Neural cell (in vitro differentiated cells): ENCODE measurements at regions not wholly inside any gene's neighbourhood (a gene's known extent, or its start where the extent isn't known, plus 50 kb on each side); places are given as distances from the start of the nearest gene placed in this dataset.

Experiments used
- CTCF ChIP-seq: fragments of 450-650 bp; IDR thresholded peaks from 2 replicates; pipeline ENCODE4 v1.5.1; 2014; ENCODE audit warnings: antibody characterized with exemption, mild to moderate bottlenecking, moderate library complexity; ENCODE audit not compliant: poor library complexity, severe bottlenecking
- EP300 ChIP-seq: fragments of 450-650 bp; conservative IDR thresholded peaks from 2 replicates; pipeline ENCODE4 v1.6.1; 2014; ENCODE audit warnings: antibody characterized with exemption, mild to moderate bottlenecking, moderate library complexity; ENCODE audit not compliant: poor library complexity, severe bottlenecking
- EZH2 ChIP-seq: fragments of 200-600, 300-800 bp; shearing (Covaris generic), sonication (generic); IDR thresholded peaks from 2 replicates; pipeline ENCODE4 v1.6.1; 2014; ENCODE audit warnings: antibody characterized with exemption, low read length, borderline replicate concordance, mild to moderate bottlenecking; ENCODE audit not compliant: insufficient read depth, poor library complexity, severe bottlenecking
- MXI1 ChIP-seq: fragments of 450-650 bp; conservative IDR thresholded peaks from 2 replicates; pipeline ENCODE4 v1.6.1; 2014; ENCODE audit warnings: antibody characterized with exemption, mild to moderate bottlenecking; ENCODE audit not compliant: poor library complexity, severe bottlenecking
- POLR2AphosphoS5 ChIP-seq: IDR thresholded peaks from 2 replicates; pipeline ENCODE4 v1.6.1; 2012
- RAD21 ChIP-seq: fragments of 450-650 bp; conservative IDR thresholded peaks from 2 replicates; pipeline ENCODE4 v1.6.1; 2014; ENCODE audit warnings: antibody characterized with exemption, mild to moderate bottlenecking, moderate library complexity
- TAF1 ChIP-seq: IDR thresholded peaks from 2 replicates; pipeline ENCODE4 v1.6.1; 2012; ENCODE audit warnings: low read depth
- TF ChIP-seq, protein P1 (sequence below): IDR thresholded peaks from 2 replicates; pipeline ENCODE4 v1.6.1; 2012; ENCODE audit warnings: borderline replicate concordance

DNA sequence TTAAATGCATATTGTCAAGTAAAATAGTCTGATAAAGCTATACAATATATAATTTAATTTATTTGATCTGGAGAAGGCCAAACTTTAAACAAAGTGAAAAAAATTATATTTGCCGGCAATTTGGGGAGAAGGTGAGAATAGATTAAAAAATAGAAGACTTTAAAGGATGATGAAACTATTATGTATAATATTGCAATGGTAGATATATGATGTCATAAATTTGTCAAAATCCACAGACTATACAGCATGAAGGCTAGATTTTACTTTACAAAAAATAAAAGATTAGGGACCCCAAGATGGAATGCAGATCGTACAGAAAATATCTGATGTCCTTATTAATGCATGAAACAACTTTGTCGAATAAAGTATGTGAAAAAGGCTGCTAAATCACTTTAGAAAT, 67.3 kb upstream of the MAL start:
- TF ChIP-seq CTCF: no peak
- TF ChIP-seq TAF1: no peak
- TF ChIP-seq MXI1: no peak
- TF ChIP-seq EP300: no peak
- TF ChIP-seq EZH2: no peak
- TF ChIP-seq POLR2AphosphoS5: no peak
- TF ChIP-seq, protein P1, sequence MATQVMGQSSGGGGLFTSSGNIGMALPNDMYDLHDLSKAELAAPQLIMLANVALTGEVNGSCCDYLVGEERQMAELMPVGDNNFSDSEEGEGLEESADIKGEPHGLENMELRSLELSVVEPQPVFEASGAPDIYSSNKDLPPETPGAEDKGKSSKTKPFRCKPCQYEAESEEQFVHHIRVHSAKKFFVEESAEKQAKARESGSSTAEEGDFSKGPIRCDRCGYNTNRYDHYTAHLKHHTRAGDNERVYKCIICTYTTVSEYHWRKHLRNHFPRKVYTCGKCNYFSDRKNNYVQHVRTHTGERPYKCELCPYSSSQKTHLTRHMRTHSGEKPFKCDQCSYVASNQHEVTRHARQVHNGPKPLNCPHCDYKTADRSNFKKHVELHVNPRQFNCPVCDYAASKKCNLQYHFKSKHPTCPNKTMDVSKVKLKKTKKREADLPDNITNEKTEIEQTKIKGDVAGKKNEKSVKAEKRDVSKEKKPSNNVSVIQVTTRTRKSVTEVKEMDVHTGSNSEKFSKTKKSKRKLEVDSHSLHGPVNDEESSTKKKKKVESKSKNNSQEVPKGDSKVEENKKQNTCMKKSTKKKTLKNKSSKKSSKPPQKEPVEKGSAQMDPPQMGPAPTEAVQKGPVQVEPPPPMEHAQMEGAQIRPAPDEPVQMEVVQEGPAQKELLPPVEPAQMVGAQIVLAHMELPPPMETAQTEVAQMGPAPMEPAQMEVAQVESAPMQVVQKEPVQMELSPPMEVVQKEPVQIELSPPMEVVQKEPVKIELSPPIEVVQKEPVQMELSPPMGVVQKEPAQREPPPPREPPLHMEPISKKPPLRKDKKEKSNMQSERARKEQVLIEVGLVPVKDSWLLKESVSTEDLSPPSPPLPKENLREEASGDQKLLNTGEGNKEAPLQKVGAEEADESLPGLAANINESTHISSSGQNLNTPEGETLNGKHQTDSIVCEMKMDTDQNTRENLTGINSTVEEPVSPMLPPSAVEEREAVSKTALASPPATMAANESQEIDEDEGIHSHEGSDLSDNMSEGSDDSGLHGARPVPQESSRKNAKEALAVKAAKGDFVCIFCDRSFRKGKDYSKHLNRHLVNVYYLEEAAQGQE: no peak
- TF ChIP-seq RAD21: no peak
